ENCODE measurements at regions not wholly inside any gene's neighbourhood (a gene's known extent, or its start where the extent isn't known, plus 50 kb on each side); places are given as distances from the start of the nearest gene placed in this dataset.
"Not testable (repeated sequence)": the region's sequence is repeated elsewhere in the genome, so short reads cannot be mapped to it uniquely, and the experiment has no call there.

DNA sequence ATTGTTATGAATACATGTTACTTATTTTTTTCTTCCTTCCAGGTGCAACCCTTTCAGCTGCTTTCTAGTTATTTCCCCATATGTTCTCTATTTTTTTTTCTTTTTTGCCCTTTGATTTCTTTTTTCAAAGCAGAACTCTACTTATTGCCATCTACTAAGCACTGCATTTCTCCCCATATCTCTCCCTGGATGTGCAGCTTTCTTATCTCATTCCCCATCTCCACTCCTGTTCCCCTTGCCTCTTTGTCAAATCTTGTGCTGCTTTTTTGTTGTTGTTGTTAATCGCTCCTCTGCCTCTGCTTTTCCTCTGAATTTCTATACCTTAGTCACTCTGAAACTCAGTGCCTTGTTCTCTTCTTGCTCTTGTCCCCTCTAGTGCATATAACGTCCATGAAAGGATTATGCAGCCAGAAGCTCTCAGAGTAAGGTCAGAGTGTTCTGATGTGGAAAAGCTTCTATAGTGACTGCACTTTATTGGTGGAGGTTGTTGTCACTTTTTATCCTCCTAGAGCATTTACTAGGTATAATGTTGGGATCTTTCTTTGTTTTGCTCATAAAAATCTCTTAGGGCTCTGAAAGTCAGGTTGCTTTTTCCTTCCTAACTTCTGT lies 51.1 kb upstream of the JADE1 start:
- no peak for DNase-seq

DNA sequence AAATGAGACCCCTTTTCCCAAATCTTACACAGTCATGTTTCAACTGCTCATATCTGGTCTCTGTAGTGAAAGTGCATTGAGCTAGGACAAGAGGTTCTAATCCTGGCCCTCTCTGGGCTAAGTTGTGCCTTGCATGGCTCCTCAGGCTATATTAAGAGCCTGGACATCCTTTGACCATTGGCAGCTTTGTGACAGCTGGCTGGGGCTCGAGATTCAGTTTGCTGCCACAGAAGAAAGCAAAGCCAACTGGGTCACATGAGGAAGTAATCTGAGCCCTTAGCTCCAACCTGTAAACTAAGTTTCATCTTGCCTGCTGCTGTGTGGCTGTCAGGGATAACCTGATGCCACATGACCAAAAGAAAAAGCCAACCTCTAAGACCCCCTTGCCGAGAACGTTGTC lies 51.8 kb upstream of the JADE1 start:
- no peak for DNase-seq

DNA sequence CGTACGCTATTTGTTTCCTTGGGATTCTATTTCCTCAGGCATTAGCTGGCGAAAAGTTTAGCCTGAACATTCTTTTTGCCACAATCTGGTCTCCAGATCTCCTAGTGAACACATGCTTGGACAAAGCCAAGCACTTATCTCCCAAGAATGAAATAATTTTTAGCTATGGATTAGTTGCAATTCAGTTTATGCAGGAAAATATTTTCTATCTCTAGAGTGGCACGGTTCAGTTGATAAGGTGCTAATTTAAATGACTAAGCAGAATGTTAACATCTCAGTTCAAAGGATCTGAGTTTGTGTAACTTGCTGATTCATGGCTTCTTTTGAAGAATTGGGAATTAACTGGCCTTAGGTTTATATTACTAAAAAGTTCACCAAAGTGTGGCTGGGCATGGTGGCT lies 58.1 kb upstream of the JADE1 start:
- no peak for DNase-seq

DNA sequence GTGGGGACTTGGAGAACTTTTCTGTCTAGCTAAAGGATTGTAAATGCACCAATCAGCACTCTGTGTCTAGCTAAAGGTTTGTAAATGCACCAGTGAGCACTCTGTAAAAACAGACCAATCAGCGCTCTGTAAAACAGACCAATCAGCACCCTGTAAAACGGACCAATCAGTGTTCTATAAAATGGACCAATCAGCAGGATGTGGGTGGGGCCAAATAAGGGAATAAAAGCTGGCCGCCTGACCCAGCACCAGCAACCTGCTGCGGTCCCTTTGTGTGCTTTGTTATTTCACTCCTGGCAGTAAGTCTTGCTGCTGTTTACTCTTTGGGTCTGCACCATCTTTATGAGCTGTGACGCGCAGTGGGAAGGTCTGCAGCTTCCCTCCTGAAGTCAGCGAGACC lies 67.8 kb upstream of the JADE1 start:
- not testable (repeated sequence) for DNase-seq

DNA sequence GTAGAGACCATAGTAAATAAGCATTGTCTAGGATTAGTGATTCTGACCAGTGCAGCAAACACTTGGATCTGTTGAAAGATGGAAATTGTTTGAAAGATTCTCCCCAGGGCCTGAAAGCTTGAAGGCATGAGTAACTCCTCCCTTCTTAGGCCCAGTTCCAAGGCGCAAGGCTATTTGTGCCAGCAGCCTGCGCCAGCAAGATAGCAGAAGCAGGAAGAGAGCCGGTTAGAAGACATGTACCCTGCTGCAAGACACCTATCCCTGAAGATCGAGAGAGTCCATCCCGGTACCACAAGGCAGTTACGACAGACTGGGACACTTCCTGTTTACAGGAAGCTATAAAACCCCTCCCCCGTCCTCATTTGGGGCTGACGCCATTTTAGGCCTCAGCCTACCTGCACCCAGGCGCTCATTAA lies 72.4 kb upstream of the JADE1 start:
- DNase-seq: no peak

DNA sequence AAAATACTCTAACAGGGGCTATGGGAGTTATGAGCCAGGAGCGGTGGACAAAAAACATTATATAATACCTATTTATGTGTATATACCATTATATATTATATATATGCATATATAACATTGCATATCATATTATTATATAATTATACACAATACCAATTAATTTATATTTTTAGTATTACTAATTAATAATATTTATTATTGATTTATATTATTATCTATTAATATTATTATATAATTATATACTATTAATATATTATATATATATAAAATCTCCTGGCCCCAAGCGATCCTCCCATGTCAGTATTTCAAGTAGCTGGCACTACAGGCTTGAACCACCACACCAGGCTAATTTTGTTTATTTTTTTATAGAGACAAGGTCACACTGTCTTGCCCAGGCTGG lies 73.8 kb upstream of the JADE1 start:
- no peak for DNase-seq

DNA sequence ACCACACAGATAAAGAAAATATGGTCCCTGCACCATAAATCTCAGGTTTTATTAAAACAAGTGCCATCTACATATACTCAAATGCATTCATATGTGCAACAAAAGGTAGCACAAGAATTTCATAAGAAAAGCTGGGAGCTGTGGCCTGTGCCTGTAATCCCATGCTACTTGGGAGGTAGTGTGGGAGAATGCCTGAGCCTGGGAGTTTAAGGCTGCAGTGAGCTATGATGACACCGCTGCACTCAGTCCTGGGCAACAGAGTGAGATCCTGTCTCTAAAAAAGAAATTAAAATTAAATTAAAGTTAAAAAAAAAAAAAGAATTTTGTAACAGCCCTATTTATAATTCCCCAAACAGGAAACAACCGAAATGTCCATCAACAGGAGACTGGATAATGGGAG lies 81.3 kb upstream of the JADE1 start:
- DNase-seq: no peak

DNA sequence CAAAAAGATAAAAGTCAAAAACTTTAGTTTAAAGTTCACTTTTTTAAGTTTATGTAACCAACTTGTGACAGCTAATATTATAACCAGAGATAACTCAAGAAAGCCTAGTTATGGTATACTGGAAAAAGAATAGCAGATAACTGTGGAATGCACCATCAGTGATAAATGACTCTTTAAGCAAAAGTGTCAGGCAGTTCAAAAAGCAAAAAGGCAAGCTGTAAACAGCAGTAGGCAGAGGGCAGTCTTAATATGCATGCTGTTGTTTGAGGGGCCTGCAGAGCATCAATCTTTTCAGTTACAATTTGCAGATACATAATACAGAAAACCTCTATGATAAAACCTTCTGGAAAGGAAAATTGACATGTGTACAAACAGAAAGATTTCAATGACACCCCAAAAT lies 81.8 kb upstream of the JADE1 start:
- DNase-seq: no peak

DNA sequence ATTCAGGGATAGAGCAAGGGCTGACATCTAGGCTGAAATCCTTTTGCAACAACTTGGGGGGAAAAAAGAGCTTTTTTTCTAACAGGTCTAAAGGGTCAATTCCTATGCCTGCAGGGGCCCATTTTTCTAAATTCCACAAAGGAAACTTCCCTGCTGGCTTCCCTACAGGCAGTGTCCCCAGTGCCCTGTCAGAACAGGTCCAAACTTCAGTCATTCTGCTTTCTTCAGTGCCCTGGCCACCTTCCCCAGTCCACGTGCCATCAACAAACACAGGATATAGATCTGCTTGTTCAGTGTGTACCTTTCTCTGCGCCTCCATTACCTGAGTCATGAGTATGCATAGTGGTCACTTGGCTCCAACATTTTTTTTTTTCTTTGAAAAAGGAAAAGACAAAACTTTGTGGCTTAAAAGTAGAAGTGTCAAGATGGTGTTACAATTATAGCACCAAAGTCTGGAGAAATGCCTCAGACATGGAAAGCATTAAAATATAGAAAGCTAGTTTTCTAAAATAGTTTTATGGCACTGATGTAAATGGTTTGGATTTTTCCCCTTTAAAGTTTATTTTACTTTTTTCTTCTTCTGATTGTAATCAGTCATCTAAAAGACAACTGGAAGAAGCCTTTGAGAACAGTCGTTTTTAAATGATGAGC lies 84.0 kb upstream of the JADE1 start:
- no peak for DNase-seq

DNA sequence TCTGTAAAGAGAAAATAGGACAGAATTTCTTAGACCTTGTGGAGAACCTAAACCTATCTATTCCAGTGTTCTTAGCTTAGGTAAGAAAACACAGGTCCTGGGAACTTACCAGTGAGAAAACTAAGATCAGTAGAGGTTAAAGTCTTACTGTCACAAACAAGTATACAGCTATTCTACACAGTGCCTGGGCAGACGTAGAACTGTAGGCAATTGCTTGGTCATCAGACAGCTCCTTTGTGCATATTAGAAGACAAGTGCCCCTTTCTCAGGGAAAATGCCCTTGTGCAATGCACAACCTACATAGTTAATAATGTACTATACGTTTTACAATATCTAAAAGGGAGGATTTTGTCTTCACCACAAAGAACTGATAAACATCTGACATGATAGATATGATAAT lies 86.6 kb upstream of the JADE1 start:
- DNase-seq: no peak

DNA sequence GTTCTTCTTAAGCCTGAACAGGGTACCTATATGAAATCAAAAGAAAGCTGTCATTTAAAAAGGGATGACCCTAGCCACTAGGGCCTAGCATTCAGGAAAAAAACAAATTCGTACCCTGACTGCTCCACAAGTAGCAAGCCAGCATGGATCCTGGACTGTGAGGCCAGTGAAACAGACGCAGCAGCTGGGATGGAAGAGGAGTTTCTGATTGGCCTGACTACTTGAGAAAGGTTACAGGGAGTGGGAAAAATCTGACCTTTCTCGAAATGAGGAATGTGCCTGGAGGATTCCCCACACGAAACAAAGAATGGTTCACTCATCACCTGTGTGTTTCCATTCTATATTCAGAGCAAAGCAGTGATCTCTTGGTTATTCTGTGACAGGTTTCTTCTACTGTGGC lies 87.6 kb upstream of the JADE1 start:
- DNase-seq: no peak

DNA sequence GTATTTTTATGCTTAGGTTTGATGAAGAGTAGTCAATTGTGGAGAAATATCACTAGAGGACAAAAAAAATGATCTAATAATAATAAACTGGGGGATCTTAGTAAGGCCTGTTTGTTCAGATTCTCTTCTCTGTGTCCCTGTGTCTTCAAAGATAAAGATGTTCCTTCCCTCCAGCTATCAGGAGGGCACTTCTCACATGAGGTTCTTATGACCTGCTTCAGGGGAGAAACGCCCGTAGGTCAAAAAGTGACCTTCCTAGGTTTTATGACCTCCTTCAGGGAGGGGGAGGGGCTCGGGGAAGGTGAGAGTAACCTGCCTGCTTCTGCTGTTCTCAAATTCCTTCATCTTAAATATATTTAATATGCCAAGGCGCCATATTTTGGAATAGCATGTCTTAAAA lies 89.2 kb upstream of the JADE1 start:
- DNase-seq: no peak

DNA sequence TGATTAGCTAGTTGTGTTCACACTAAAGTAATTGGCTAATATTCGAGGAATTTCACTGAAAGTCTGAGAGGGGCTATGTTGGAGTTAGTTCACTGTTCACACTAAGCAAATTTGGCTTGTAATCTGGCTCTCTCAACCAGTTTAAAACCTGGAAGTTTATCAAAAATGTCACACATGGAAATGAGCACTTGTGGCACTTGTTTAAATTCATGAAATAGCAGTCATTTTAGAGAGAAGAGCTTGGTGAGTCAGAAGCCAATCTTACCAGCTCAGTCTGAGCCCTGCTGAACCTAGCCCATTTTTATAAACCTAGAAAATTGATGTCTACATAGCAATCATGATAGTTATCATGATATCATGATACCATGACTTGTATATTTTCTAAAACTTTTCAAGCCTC lies 90.7 kb upstream of the JADE1 start:
- DNase-seq: no peak

DNA sequence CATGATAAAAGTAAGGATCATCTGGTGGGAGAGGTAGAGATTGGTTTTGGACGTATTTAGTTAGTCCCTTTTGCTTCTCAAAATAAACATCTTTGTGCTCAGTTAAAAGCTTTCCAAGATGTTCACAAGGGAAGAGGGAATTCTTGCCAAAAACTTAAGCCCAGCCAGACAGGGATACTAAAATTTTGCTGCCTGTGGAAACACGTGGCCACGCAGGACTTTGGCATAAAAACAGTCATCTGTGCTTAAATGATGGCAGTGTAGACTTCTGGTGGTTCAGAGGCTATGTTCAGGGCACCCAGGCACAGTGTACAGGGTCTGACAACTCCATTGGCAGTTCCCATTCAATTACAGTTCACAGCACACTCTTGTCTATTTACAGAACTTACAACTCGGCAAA lies 93.2 kb upstream of the JADE1 start:
- DNase-seq: no peak

DNA sequence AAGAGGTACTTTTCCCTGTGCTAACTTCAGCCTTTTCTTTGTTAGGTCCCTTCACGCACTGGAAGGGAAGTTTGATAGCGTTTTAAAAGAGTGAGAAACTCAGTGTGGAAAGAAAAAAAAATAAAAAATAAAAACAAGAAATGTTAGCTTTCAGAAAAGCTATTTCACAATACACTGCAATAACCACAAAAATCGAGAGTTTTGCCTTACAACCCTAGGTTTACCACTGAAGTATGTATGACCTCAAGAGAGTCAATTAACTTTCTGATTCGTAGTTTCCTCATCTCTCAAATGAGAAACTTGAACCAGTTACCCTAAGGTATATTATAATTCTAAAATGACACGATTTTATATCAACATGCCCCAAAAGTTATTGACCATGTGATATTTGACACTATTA lies 93.9 kb upstream of the JADE1 start:
- DNase-seq: no peak

DNA sequence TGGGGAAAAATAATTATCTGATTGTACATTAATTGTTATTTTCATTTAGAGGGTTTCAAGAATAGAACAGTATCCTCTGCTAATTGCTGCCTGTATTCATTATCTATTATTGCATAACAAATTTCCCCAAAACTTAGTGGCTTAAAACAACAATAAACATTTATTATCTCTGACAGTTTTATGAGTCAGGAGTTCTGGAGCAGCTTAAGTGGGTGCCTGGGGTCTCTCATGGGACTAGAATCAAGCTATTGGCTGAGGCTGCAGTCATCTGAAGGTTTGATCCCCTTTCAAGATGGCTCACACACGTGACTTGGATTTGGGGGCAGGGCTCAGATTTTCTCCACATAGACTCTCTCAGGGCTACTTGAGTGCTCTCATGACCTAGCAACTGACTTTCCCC lies 98.1 kb upstream of the JADE1 start:
- no peak for DNase-seq

DNA sequence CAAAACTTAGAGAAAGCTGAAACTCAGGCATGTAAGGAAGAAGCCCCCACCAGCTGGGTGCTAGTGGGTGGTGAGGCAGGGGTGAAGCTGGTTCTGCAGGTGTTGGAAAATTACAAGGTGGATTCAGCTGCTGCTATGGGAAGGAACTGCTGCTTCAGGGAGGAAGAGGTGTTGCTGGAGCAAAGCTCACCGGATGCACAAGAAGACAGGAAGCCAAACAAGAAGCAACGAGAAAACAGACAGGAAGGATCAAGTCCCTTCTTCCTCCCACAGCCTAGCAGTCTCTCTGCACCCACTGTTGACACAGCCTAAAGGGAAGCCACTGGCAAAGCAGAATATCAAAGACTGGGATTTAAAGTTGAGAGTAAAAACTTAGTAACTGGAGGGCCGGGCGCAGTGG lies 100.2 kb upstream of the JADE1 start:
- no peak for DNase-seq

DNA sequence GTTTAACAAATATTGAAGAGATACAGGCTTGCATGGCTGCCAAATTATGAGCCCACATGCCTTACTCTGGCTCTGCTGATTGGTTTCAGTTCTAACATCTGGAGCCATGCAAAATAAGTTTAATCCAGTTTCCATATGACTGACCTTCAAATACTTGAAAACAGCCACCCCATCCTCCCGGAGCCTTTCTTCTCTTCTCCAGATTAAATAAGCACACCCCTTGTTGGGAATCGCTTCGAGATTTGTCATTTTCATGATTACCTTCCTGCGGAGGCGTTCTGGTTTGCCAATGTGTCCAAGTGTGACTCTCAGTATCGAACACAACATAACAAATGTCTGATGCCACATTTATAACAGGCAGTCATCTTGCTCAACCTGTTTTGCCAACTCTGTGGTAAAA lies 101.6 kb upstream of the JADE1 start:
- DNase-seq: no peak

DNA sequence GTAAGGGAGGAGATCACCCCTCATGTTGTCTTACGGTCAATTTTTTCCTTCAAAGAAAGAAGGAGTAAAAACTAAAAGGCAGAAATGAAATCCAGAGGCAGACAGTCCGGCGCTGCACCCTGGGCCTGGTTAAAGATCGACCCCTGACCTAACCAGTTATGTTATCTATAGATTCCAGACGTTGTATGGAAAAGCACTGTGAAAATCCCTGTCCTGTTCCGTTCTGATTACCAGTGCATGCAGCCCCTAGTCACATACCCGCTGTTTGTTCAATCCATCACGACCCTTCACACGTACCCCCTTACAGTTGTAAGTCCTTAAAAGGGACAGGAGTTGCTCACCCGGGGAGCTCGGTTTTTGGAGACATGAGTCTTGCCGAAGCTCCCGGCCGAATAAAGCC lies 105.6 kb upstream of the JADE1 start:
- DNase-seq: no peak

DNA sequence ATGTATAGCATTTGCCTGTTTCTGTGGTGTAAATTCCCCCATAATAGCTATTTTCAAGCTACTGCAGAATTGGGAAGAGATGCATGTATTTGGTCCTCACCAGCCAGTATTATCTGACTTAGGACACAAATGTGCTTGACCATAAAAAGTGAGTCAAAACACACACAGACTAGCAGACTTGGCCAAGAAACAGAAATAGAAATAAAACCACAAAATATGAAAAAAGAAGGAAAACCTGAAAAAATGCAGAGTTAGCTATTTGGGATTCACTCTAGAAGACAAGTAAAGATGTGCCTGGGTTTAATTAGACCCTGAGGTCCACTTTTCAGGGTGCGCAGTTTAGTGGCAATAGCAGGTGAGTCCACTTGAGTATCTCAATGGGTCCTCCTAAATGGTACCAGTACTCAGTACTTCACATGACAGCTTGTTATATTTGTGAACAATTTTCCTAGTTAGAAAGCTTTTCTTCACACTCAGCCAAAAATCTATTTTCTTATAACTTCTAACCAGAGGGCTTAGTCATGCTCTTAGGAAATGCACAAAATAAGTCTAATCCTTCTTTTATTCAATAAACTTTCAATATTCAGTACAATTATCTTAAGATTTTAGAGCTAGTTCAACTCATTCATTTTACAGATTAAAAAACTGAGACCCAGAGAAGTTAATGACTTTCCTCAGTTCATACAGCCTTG lies 108.7 kb upstream of the JADE1 start:
- no peak for DNase-seq

DNA sequence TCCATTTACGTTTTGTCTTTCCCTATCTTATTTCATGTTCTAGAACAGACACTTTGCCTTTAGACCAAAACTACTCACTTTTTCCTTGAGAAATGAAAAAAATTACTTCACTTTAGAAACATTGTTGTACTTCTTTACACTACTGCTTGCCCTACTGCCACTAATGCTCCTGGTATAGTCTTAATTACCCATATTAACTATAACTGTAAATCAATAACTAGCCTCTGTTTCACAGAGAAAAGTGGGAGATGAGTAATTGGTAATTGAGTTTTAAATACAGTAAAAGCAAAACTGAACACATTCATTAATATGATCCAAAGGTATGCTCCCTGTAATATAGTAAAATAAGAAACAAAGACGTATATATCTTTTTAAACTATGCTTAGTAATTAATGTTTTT lies 111.1 kb upstream of the JADE1 start:
- no peak for DNase-seq

DNA sequence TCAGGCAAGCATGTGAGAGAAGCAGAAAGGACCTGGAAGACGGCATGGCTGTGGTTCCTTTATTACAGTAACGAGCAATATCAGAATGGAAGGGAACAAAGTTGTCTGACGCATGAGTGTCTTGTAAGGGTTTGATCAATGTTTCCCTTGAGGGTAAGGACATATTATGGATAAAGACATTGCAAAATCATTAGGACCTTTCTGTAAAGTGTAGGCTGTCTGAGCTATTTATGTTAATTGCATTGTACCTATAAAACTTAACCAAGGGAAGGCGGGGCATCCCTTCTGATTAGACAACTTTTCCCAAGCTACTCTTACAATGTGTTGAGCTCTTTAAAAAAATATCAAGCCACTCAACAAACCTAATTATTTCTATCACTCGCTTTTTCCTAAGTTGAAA lies 112.2 kb upstream of the JADE1 start:
- no peak for DNase-seq

DNA sequence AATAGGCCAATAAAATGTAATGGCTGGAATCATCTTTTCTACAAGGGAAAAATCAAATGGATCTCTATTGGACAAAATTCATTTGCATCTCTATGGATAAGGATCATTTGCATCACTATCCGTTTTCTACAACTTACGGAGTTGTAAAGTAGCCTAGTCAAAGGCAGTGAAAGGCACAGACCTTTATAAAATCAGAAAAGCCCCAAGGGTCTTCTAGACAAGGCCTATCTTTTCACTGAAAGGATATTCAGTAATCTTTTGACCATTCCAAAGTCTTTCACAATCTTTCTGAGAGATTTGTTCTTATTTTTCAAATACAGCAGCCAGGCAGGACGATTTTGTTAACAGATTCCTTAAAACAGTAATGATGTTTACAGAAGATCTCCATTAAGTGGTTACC lies 119.5 kb upstream of the JADE1 start:
- DNase-seq: no peak

DNA sequence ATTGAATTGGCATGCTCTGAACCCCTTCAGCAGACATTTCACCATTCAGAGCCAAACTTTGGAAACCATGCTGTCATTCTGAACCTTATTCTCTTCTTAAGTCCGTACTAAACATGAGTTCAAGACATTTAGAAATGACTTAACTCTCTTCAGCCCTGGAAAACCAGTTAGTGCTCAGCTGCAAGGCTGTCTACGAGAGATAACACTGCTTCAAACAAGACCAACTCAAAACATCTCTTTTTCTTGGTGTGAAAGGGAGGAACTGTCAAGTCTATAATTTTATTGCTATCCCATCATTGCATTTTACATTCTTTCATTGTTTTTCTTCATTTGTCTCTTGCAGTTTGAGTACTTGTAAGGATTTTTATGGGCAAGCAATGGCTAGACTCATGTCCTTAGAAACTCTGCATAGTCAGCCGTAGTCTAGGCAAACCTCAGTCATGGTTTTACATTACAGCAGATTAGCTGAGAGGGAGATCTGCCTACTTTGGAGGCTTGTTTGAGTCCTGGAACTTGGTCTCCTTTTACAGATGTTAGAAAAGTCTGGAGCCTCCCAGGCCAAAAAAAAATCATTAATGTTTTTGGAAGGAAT lies 120.6 kb upstream of the JADE1 start:
- DNase-seq: no peak
